Calu3 (cell line): ENCODE measurements at regions not wholly inside any gene's neighbourhood (a gene's known extent, or its start where the extent isn't known, plus 50 kb on each side); places are given as distances from the start of the nearest gene placed in this dataset.

Experiments used
- BruUV-seq: library from RNA; stranded (reverse); fragments of 400-500 nt; replicated peaks from 2 replicates; lab custom pipeline; 2021; lab: Mats Ljungman, UMichigan
- CTCF ChIA-PET: fragments of 300-600 bp; sonication (Branson Sonifier 250); formaldehyde crosslinking; loops from one replicate; lab custom pipeline; 2022; ENCODE audit warnings: antibody characterized with exemption; lab: Charles Lee
- DNase-seq: peaks from one replicate; pipeline ENCODE4 v3.0.0; 2022
- H3K27ac Mint-ChIP-seq: one replicate; pipeline ENCODE4 v1.8.0; 2022; ENCODE audit warnings: mixed read lengths; ENCODE audit not compliant: unreplicated experiment
- H3K27me3 Mint-ChIP-seq: one replicate; pipeline ENCODE4 v1.8.0; 2022; ENCODE audit warnings: mixed read lengths; ENCODE audit not compliant: unreplicated experiment
- H3K36me3 Mint-ChIP-seq: one replicate; pipeline ENCODE4 v1.8.0; 2022; ENCODE audit warnings: mild to moderate bottlenecking, moderate library complexity, mixed read lengths; ENCODE audit not compliant: insufficient read depth, unreplicated experiment
- H3K4me1 Mint-ChIP-seq: one replicate; pipeline ENCODE4 v1.8.0; 2022; ENCODE audit warnings: mild to moderate bottlenecking, low read depth, mixed read lengths; ENCODE audit not compliant: unreplicated experiment
- H3K4me3 Mint-ChIP-seq: one replicate; pipeline ENCODE4 v1.8.0; 2022; ENCODE audit warnings: mild to moderate bottlenecking, low read depth, moderate library complexity, mixed read lengths; ENCODE audit not compliant: unreplicated experiment
- H3K9me3 Mint-ChIP-seq: one replicate; pipeline ENCODE4 v1.8.0; 2022; ENCODE audit warnings: low read depth, mixed read lengths; ENCODE audit not compliant: unreplicated experiment
- CTCF ChIP-seq: fragments of 200-600 bp; IDR thresholded peaks from one replicate; pipeline ENCODE4 v1.8.0; 2022; ENCODE audit warnings: antibody characterized with exemption; ENCODE audit not compliant: unreplicated experiment
- intact Hi-C: fragments of 100-400 bp; cut with micrococcal nuclease; formaldehyde crosslinking; loops from one replicate; pipeline ENCODE4 v1.10.0; 2022; ENCODE audit not compliant: unreplicated experiment

DNA sequence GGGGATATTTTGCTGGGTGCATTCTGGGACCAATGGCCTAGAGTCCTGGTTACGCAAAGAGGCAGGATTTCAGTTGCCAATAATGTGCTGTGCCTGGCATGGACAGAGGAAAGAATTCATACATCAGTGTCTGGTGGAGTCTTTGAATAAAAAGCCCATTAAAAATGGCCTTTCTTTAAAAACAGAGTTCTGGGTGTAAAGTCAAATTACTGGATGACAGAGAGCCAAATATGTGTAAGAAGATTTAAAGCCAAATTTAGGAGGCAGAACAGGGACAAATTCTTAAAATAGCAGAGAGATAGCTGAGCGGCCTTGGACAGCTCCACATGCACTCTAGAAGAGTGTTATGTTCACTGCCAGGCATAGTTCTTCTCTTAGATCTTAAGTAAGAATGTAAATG, 60.8 kb upstream of the MEOX2 start:
- DNase-seq, result no peak
- intact Hi-C loops, result no loop called here
- no peaks in the 10 kb centered on the region for H3K4me1 Mint-ChIP-seq
- no TSS peak for BruUV-seq
- no peaks in the 10 kb centered on the region for H3K27me3 Mint-ChIP-seq
- CTCF ChIA-PET, result no interaction called here
- H3K36me3 Mint-ChIP-seq, result no peaks in the 10 kb centered on the region
- TF ChIP-seq CTCF, result no peak
- H3K9me3 Mint-ChIP-seq, result no peaks in the 10 kb centered on the region
- no peak overlapping the region for H3K27ac Mint-ChIP-seq
- no peak overlapping the region for H3K4me3 Mint-ChIP-seq

GRCh38 chr7:15743926-15744480, 57.5 kb upstream of the MEOX2 start:
- H3K9me3 Mint-ChIP-seq, result no peaks in the 10 kb centered on the region
- CTCF ChIA-PET, result no interaction called here
- H3K4me3 Mint-ChIP-seq, result no peak overlapping the region
- no peaks in the 10 kb centered on the region for H3K27me3 Mint-ChIP-seq
- intact Hi-C loops, result no loop called here
- no peak for TF ChIP-seq CTCF
- no peaks in the 10 kb centered on the region for H3K36me3 Mint-ChIP-seq
- BruUV-seq, result no TSS peak
- DNase-seq, result no peak
- no peak overlapping the region for H3K27ac Mint-ChIP-seq
- no peaks in the 10 kb centered on the region for H3K4me1 Mint-ChIP-seq

GRCh38 chr7:15737601-15738000, 51.1 kb upstream of the MEOX2 start:
- H3K27me3 Mint-ChIP-seq, result no peaks in the 10 kb centered on the region
- no peak for TF ChIP-seq CTCF
- H3K36me3 Mint-ChIP-seq, result no peaks in the 10 kb centered on the region
- no peak overlapping the region for H3K27ac Mint-ChIP-seq
- no TSS peak for BruUV-seq
- no peaks in the 10 kb centered on the region for H3K4me1 Mint-ChIP-seq
- CTCF ChIA-PET, result interaction anchor here (1.2 kb wide), 1 partner anchor 13 kb away, joined by 4 read pairs; no protein-coding TSS in a partner anchor
- H3K9me3 Mint-ChIP-seq, result no peaks in the 10 kb centered on the region
- no peak for DNase-seq
- H3K4me3 Mint-ChIP-seq, result no peak overlapping the region
- intact Hi-C loops, result no loop called here
